Lower lobe of right lung (tissue), 2 donors: ENCODE measurements at regions not wholly inside any gene's neighbourhood (a gene's known extent, or its start where the extent isn't known, plus 50 kb on each side); places are given as distances from the start of the nearest gene placed in this dataset.

Source experiments
- ATAC-seq, 2 donors: fragments of 200-7000 bp; cut with Tn5 transposase; one replicate each; pipeline ENCODE4 v1.9.1; 2020 to 2022; ENCODE audit warnings: mild to moderate bottlenecking in 2 of 2, moderate library complexity in 2 of 2
- DNase-seq: peaks from one replicate; pipeline ENCODE4 v3.0.0-alpha.2; 2020
- H3K27ac ChIP-seq: fragments of 200-600 bp; one replicate; pipeline ENCODE4 v1.8.0; 2022
- H3K27me3 ChIP-seq: fragments of 200-600 bp; one replicate; pipeline ENCODE4 v1.8.0; 2022; ENCODE audit warnings: low read depth
- H3K36me3 ChIP-seq: fragments of 200-600 bp; one replicate; pipeline ENCODE4 v1.8.0; 2022; ENCODE audit warnings: mild to moderate bottlenecking
- H3K4me1 ChIP-seq: fragments of 200-600 bp; one replicate; pipeline ENCODE4 v1.8.0; 2022
- H3K4me3 ChIP-seq: fragments of 200-600 bp; one replicate; pipeline ENCODE4 v1.8.0; 2022; ENCODE audit warnings: mild to moderate bottlenecking
- H3K9me3 ChIP-seq: fragments of 200-600 bp; one replicate; pipeline ENCODE4 v1.8.0; 2022
- intact Hi-C: fragments of 100-400 bp; cut with DNase I; formaldehyde crosslinking; loops from one replicate; pipeline ENCODE4 v1.11.0; 2022
- TF ChIP-seq, protein P1 (sequence below): fragments of 200-600 bp; IDR thresholded peaks from one replicate; pipeline ENCODE4 v1.8.0; 2022; ENCODE audit warnings: antibody characterized with exemption, mild to moderate bottlenecking
- donor health status: DM: no; HTN: yes; CAD: no; lungs with severe emphysema.

GRCh38 chr1:164186881-164187280, 372.1 kb upstream of the PBX1 start:
- TF ChIP-seq, protein P1, sequence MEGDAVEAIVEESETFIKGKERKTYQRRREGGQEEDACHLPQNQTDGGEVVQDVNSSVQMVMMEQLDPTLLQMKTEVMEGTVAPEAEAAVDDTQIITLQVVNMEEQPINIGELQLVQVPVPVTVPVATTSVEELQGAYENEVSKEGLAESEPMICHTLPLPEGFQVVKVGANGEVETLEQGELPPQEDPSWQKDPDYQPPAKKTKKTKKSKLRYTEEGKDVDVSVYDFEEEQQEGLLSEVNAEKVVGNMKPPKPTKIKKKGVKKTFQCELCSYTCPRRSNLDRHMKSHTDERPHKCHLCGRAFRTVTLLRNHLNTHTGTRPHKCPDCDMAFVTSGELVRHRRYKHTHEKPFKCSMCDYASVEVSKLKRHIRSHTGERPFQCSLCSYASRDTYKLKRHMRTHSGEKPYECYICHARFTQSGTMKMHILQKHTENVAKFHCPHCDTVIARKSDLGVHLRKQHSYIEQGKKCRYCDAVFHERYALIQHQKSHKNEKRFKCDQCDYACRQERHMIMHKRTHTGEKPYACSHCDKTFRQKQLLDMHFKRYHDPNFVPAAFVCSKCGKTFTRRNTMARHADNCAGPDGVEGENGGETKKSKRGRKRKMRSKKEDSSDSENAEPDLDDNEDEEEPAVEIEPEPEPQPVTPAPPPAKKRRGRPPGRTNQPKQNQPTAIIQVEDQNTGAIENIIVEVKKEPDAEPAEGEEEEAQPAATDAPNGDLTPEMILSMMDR = no peak
- H3K27me3 ChIP-seq = no peaks in the 10 kb centered on the region
- DNase-seq (no peak), ATAC-seq (no peak)
- H3K36me3 ChIP-seq = no peaks in the 10 kb centered on the region
- no peaks in the 10 kb centered on the region for H3K4me1 ChIP-seq
- no peaks in the 10 kb centered on the region for H3K9me3 ChIP-seq
- no peak overlapping the region for H3K27ac ChIP-seq
- intact Hi-C loops = no loop called here
- H3K4me3 ChIP-seq = no peak overlapping the region

DNA sequence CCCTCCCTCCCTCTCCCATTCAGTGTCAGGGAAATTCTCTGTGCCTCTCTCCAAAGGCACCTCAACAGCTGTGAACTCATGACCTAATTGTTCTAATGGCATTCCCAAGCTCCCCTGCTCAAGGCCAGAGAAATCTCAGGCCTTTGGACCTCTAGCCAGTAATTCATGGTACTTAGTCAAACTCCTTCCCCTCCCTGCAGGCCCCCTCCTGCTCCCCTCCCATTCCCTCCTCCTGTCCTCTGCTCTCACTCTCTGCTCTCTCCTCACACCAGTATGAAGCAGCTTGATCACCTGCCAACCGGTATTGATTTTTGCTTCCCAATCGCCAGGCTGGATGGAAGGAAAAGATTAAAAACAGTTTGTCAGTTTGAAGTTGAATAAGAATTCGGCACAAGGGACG, 370.5 kb upstream of the PBX1 start:
- no peak for DNase-seq
- intact Hi-C loops = no loop called here

DNA sequence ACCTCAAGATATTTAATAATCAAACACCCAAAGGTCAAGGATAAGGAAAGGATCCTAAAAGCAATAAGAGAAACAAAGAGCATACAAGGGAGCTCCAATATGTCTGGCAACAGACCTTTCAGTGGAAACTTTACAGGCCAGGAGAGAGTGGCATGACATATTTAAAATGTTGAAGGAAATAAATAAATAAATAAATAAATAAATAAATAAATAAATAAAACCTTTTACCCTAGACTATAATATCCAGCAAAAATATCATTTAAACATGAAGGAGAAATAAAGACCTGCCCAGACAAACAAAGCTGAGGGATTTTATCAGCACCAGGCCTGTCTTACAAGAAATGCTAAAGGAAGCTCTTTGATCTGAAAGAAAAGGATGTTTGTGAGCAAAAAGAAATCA, 367.8 kb upstream of the PBX1 start:
- H3K4me3 ChIP-seq = no peak overlapping the region
- TF ChIP-seq, protein P1 = no peak

More for the DNA sequence above, 370.5 kb upstream of the PBX1 start:
- no peak for ATAC-seq
- H3K36me3 ChIP-seq = no peaks in the 10 kb centered on the region
- H3K4me3 ChIP-seq = no peak overlapping the region
- no peaks in the 10 kb centered on the region for H3K9me3 ChIP-seq
- no peaks in the 10 kb centered on the region for H3K27me3 ChIP-seq
- H3K4me1 ChIP-seq = no peaks in the 10 kb centered on the region
- TF ChIP-seq, protein P1 = no peak
- H3K27ac ChIP-seq = no peak overlapping the region

DNA sequence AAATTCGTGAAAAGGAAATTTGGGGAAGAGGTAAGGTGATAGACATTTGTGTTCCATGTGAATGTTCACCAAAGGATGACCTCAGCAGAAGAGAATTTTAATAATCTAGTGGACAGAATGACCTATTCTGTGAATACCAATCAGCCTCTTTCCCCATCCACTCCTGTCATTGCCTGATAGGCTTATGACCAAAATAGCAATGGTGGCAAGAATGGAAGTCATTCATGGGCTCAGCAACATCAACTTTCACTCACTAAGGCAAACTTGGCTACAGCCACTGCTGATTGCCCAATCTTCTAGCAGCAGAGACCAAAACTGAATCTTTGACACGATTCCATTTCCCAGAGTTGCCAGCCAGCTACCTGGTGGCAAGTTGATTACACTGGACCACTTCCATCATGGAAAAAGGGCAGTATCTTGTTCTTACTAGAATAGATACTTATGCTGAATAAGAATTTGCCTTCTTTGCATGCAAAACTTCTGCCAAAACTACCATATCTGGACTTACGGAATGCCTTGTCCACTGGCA, 348.7 kb upstream of the PBX1 start:
- Histone ChIP-seq H3K9me3 (no peaks in the 10 kb centered on the region), H3K4me1 (no peaks in the 10 kb centered on the region), H3K4me3 (no peak overlapping the region), H3K36me3 (no peaks in the 10 kb centered on the region), H3K27ac (no peak overlapping the region), H3K27me3 (no peaks in the 10 kb centered on the region)
- TF ChIP-seq, protein P1 = no peak
- DNase-seq (no peak), ATAC-seq (no peak)
- intact Hi-C loops = no loop called here

More for the DNA sequence above, 367.8 kb upstream of the PBX1 start:
- H3K27me3 ChIP-seq = no peaks in the 10 kb centered on the region
- intact Hi-C loops = no loop called here
- no peaks in the 10 kb centered on the region for H3K4me1 ChIP-seq
- H3K9me3 ChIP-seq = peaks cover 4% of the 10 kb centered on the region
- H3K36me3 ChIP-seq = no peaks in the 10 kb centered on the region
- no peak overlapping the region for H3K27ac ChIP-seq
- ATAC-seq (no peak), DNase-seq (no peak)

DNA sequence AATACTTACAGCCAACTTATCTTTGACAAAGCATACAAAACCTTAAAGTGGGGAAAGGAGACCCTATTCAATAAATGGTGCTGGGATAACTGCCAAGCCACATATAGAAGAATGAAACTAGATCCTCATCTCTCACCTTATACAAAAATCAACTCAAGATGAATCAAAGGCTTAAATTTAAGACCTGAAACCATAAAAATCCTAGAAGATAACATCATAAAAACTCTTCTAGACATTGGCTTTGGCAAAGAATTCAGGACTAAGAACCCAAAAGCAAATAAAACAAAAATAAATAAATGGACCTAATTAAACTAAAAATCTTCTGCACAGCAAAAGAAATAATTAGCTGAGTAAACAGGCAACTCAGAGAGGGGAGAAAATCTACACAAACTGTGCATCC, 335.6 kb upstream of the PBX1 start:
- DNase-seq = no peak

More for the DNA sequence above, 335.6 kb upstream of the PBX1 start:
- Histone ChIP-seq H3K27me3 (no peaks in the 10 kb centered on the region), H3K27ac (no peak overlapping the region), H3K9me3 (peaks cover 3% of the 10 kb centered on the region), H3K4me1 (no peaks in the 10 kb centered on the region), H3K4me3 (no peak overlapping the region), H3K36me3 (no peaks in the 10 kb centered on the region)
- TF ChIP-seq, protein P1 = no peak
- intact Hi-C loops = no loop called here
- no peak for ATAC-seq
